Motor neuron (in vitro differentiated cells): ENCODE measurements at regions not wholly inside any gene's neighbourhood (a gene's known extent, or its start where the extent isn't known, plus 50 kb on each side); places are given as distances from the start of the nearest gene placed in this dataset.

ENCODE experiments used
- ATAC-seq, 8 experiments: fragments of 200-7000 bp; cut with Tn5 transposase; replicated peaks in 6 of 8; 2 replicates each; pipeline ENCODE4 v1.8.0; 2021; ENCODE audit warnings: mild to moderate bottlenecking in 8 of 8, moderate library complexity in 8 of 8
- H3K27ac ChIP-seq, 2 donors: fragments of 250-450 bp; sonication (Bioruptor Pico); 2 replicates each; pipeline ENCODE4 v1.9.0; 2021; ENCODE audit warnings: antibody characterized with exemption in 2 of 2, mild to moderate bottlenecking in 2 of 2, moderate library complexity in 1 of 2
- H3K4me1 ChIP-seq, 2 donors: fragments of 250-450 bp; sonication (Bioruptor Pico); replicated peaks in 1 of 2; 2 replicates each; pipeline ENCODE4 v1.6.1; 2021; ENCODE audit warnings: antibody characterized with exemption in 2 of 2, mild to moderate bottlenecking in 2 of 2, moderate library complexity in 1 of 2
- H3K4me3 ChIP-seq, 5 donors: fragments of 250-450 bp; sonication (Bioruptor Pico); 2 replicates each; pipeline ENCODE4 v1.9.0; 2021; ENCODE audit warnings: antibody characterized with exemption in 5 of 5, mild to moderate bottlenecking in 5 of 5, moderate library complexity in 4 of 5
- WGBS, 10 experiments: fragments of 450-650 bp; shearing (Covaris generic); methylation state at CpG; one replicate each; pipeline ENCODE4 v1.0.0; 2022; 5-methylcytosine and 5-hydroxymethylcytosine counted together
- in situ Hi-C, 9 experiments: fragments of 400-800 bp; cut with MboI; loops; one replicate each; pipeline ENCODE4 v1.15.0; 2021; ENCODE audit warnings: low sequenced_read_pairs in 9 of 9, low pct_unique_long_range_greater_than_20kb in 2 of 9; ENCODE audit not compliant: unreplicated experiment in 9 of 9

GRCh38 chr5:167478188-167478587 is 813.3 kb upstream of the WWC1 start:
- in situ Hi-C loops = no loop called here
- ATAC-seq = peak in 3 of 8 experiments; percentile 86 to 93 (median 88)
- Histone ChIP-seq H3K27ac (no peak overlapping the region), H3K4me1 (peaks cover 0 to 7% of the 10 kb centered on the region in 2 donors), H3K4me3 (no peak overlapping the region)
- WGBS, 10 experiments = 0 to 79% (median 29%) methylated on average over 2 of the region's 2 CpGs; no CpG with 5 or more reads in 4 of the 10 experiments

GRCh38 chr5:167479779-167480178 is 811.7 kb upstream of the WWC1 start:
- WGBS, 10 experiments = 0 to 100% (median 74%) methylated on average over 1 to 4 of the region's 4 CpGs
- in situ Hi-C loops = no loop called here
- Histone ChIP-seq H3K4me1 (peaks cover 0 to 9% of the 10 kb centered on the region in 2 donors), H3K27ac (no peak overlapping the region), H3K4me3 (no peak overlapping the region)
- peak in 2 of 8 experiments; percentile 41 to 55 for ATAC-seq

GRCh38 chr5:167481345-167481744 is 810.1 kb upstream of the WWC1 start:
- Histone ChIP-seq H3K4me3 (no peak overlapping the region), H3K27ac (no peak overlapping the region), H3K4me1 (peaks cover 0 to 9% of the 10 kb centered on the region in 2 donors)
- 17 to 100% (median 79%) methylated on average over 1 to 8 of the region's 8 CpGs for WGBS, 10 experiments
- in situ Hi-C loops = no loop called here
- ATAC-seq = peak in 5 of 8 experiments; percentile 23 to 82 (median 77)

- Histone ChIP-seq H3K4me3 (no peak overlapping the region), H3K27ac (no peak overlapping the region), H3K4me1 (peaks cover 0 to 9% of the 10 kb centered on the region in 2 donors)
- in situ Hi-C loops = no loop called here
- peak in 5 of 8 experiments; percentile 64 to 84 (median 73) for ATAC-seq
- 0 to 100% (median 80%) methylated on average over 1 to 2 of the region's 2 CpGs for WGBS, 10 experiments
Observed at GRCh38 chr5:167482555-167482954, 808.9 kb upstream of the WWC1 start.

GRCh38 chr5:167485061-167485774 is 806.2 kb upstream of the WWC1 start:
- Histone ChIP-seq H3K4me3 (no peak overlapping the region), H3K27ac (no peak overlapping the region), H3K4me1 (peaks cover 0 to 9% of the 10 kb centered on the region in 2 donors)
- 44 to 100% (median 91%) methylated on average over 1 to 8 of the region's 8 CpGs for WGBS, 10 experiments
- in situ Hi-C loops = no loop called here
- ATAC-seq = no peak

- Histone ChIP-seq H3K4me3 (no peak overlapping the region), H3K27ac (no peak overlapping the region), H3K4me1 (peaks cover 0 to under 1% of the 10 kb centered on the region in 2 donors)
- WGBS, 10 experiments = 21 to 100% (median 89%) methylated on average over 1 to 2 of the region's 2 CpGs; no CpG with 5 or more reads in 1 of the 10 experiments
- in situ Hi-C loops = no loop called here
- ATAC-seq = no peak
Observed at GRCh38 chr5:167488371-167488770, 803.1 kb upstream of the WWC1 start.

GRCh38 chr5:167489202-167489601 is 802.2 kb upstream of the WWC1 start:
- Histone ChIP-seq H3K27ac (no peak overlapping the region), H3K4me3 (no peak overlapping the region), H3K4me1 (no peaks in the 10 kb centered on the region)
- in situ Hi-C loops = no loop called here
- ATAC-seq = peak in 2 of 8 experiments; percentile 59 to 78

GRCh38 chr5:167503926-167504720 is 787.3 kb upstream of the WWC1 start:
- 9 to 84% (median 68%) methylated on average over 2 to 5 of the region's 5 CpGs for WGBS, 10 experiments
- Histone ChIP-seq H3K27ac (no peak overlapping the region), H3K4me1 (peaks cover 6% of the 10 kb centered on the region in 2 donors), H3K4me3 (no peak overlapping the region)
- in situ Hi-C loops = no loop called here
- no peak for ATAC-seq

GRCh38 chr5:167507463-167508233 is 783.8 kb upstream of the WWC1 start:
- Histone ChIP-seq H3K27ac (no peak overlapping the region), H3K4me1 (peaks cover 6 to 8% of the 10 kb centered on the region in 2 donors), H3K4me3 (no peak overlapping the region)
- WGBS, 10 experiments = 34 to 80% (median 55%) methylated on average over 1 to 4 of the region's 4 CpGs
- in situ Hi-C loops = no loop called here
- peak in 5 of 8 experiments; percentile 44 to 81 (median 60) for ATAC-seq

- Histone ChIP-seq H3K27ac (no peak overlapping the region), H3K4me1 (peaks cover 6 to 8% of the 10 kb centered on the region in 2 donors), H3K4me3 (no peak overlapping the region)
- ATAC-seq = peak in 2 of 8 experiments; percentile 33 to 45
- in situ Hi-C loops = no loop called here
- 6 to 100% (median 92%) methylated on average over 1 to 3 of the region's 3 CpGs for WGBS, 10 experiments
Observed at GRCh38 chr5:167509076-167509475, 782.4 kb upstream of the WWC1 start.

- Histone ChIP-seq H3K4me1 (peaks cover 6 to 8% of the 10 kb centered on the region in 2 donors), H3K27ac (no peak overlapping the region), H3K4me3 (no peak overlapping the region)
- in situ Hi-C loops = no loop called here
- no peak for ATAC-seq
- WGBS, 10 experiments = 50 to 67% (median 55%) methylated on average over 1 of the region's 1 CpG; no CpG with 5 or more reads in 4 of the 10 experiments
Observed at GRCh38 chr5:167511276-167511675, 780.2 kb upstream of the WWC1 start.

GRCh38 chr5:167512111-167512510 is 779.3 kb upstream of the WWC1 start:
- no peak overlapping the region for H3K4me3 ChIP-seq
- in situ Hi-C loops = no loop called here
- no peak for ATAC-seq
- H3K4me1 ChIP-seq = peaks cover 6 to 8% of the 10 kb centered on the region in 2 donors
- H3K27ac ChIP-seq = no peak overlapping the region
- WGBS, 10 experiments = 20 to 100% (median 85%) methylated on average over 1 to 2 of the region's 2 CpGs

- in situ Hi-C loops = no loop called here
- no peak overlapping the region for H3K27ac ChIP-seq
- 41 to 100% (median 79%) methylated on average over 1 to 7 of the region's 7 CpGs for WGBS, 10 experiments
- ATAC-seq = peak in 1 of 8 experiments; percentile 80
- H3K4me3 ChIP-seq = no peak overlapping the region
- peaks cover 0 to 3% of the 10 kb centered on the region in 2 donors for H3K4me1 ChIP-seq
Observed at GRCh38 chr5:167513381-167513780, 778.1 kb upstream of the WWC1 start.
